Activated CD4-positive, alpha-beta T cell treated with anti-CD3 and anti-CD28 coated beads, Interleukin-2, amount 10 ng/mL, durations not matched to agents 7 days and 5 days (primary cell): ENCODE measurements at regions not wholly inside any gene's neighbourhood (a gene's known extent, or its start where the extent isn't known, plus 50 kb on each side); places are given as distances from the start of the nearest gene placed in this dataset.
"Not testable (repeated sequence)": the region's sequence is repeated elsewhere in the genome, so short reads cannot be mapped to it uniquely, and the experiment has no call there.

Source experiments
- CTCF ChIA-PET: fragments of 350-600 bp; sonication (Branson Sonifier 250); formaldehyde crosslinking; loops from one replicate; lab custom pipeline; 2021; ENCODE audit warnings: antibody characterized with exemption; lab: Charles Lee
- POLR2A ChIA-PET: fragments of 350-600 bp; sonication (Branson Sonifier 250); formaldehyde crosslinking; loops from one replicate; lab custom pipeline; 2021; ENCODE audit warnings: antibody characterized with exemption; lab: Charles Lee
- DNase-seq: peaks from one replicate; pipeline ENCODE4 v3.0.0-alpha.2; 2020
- H3K27ac Mint-ChIP-seq: one replicate; pipeline ENCODE4 v1.8.0; 2021; ENCODE audit warnings: mild to moderate bottlenecking, moderate library complexity, mixed read lengths
- H3K27me3 Mint-ChIP-seq: one replicate; pipeline ENCODE4 v1.8.0; 2021; ENCODE audit warnings: mixed read lengths
- H3K36me3 Mint-ChIP-seq: one replicate; pipeline ENCODE4 v1.8.0; 2021; ENCODE audit warnings: low read depth, mixed read lengths
- H3K4me1 Mint-ChIP-seq: one replicate; pipeline ENCODE4 v1.8.0; 2021; ENCODE audit warnings: mixed read lengths
- H3K4me3 Mint-ChIP-seq: one replicate; pipeline ENCODE4 v1.8.0; 2021; ENCODE audit warnings: mild to moderate bottlenecking, moderate library complexity, mixed read lengths
- H3K9me3 Mint-ChIP-seq: one replicate; pipeline ENCODE4 v1.8.0; 2021; ENCODE audit warnings: mixed read lengths

DNA sequence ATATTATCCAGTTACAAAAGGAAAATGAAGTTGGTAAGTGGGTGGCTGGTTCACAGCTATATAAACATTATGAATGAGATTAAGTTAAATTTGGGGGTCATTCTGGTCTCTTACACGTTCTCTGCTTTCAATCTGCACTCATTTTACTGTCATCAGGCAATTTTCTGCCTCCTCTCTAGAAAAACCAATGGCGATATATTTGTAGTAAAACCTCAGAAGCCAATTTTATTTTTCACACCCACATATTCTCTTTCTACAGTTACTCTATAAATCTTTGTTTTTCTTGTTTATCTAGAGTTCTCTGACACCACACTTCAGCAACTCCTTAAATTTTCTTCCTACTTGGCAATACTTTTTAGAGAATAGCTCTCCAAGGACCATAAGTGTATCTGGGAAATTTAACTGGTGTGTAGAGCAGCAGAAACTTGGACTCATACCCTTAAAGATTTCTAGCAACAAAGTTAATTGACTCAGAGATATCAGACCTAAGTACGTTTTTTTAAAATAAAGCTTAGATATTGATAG lies 926.9 kb downstream of the TMTC2 start:
- ChIA-PET POLR2A (no interaction called here), CTCF (interaction anchor here (0.6 kb wide), 1 partner anchor 677 kb away, joined by 3 read pairs; no protein-coding TSS in a partner anchor)
- DNase-seq, result no peak

DNA sequence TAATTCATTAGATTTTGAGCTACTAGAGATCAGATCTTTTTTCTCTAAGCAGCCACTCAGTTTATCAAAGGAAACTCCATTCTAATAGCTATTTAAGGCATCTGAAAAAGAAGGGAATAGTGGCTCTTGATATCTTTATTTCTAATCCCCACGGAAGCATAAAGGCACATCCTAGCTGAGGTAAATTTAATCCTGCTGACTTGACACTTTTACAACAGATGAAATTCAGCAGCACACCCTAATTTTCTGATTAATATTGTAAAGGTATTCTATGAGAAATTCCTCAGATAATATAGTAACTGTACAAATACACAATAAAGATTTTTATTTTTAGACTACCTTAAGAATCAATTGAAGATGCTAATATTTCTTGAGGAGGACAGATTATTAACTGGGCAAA lies 916.4 kb downstream of the TMTC2 start:
- Mint-ChIP-seq H3K27ac (no peak overlapping the region), H3K4me1 (no peaks in the 10 kb centered on the region), H3K9me3 (peaks cover 39% of the 10 kb centered on the region), H3K4me3 (no peak overlapping the region), H3K36me3 (no peaks in the 10 kb centered on the region), H3K27me3 (no peaks in the 10 kb centered on the region)
- DNase-seq, result no peak
- CTCF ChIA-PET, result no interaction called here
- POLR2A ChIA-PET, result no interaction called here

More for the DNA sequence above, 926.9 kb downstream of the TMTC2 start:
- H3K36me3 Mint-ChIP-seq, result no peaks in the 10 kb centered on the region
- no peak overlapping the region for H3K27ac Mint-ChIP-seq
- H3K4me3 Mint-ChIP-seq, result no peak overlapping the region
- H3K27me3 Mint-ChIP-seq, result no peaks in the 10 kb centered on the region
- H3K9me3 Mint-ChIP-seq, result peaks cover 5% of the 10 kb centered on the region
- H3K4me1 Mint-ChIP-seq, result no peaks in the 10 kb centered on the region

GRCh38 chr12:83575326-83575725 lies 888.6 kb downstream of the TMTC2 start:
- Mint-ChIP-seq H3K27ac (no peak overlapping the region), H3K36me3 (no peaks in the 10 kb centered on the region), H3K27me3 (no peaks in the 10 kb centered on the region), H3K4me3 (no peak overlapping the region), H3K4me1 (no peaks in the 10 kb centered on the region), H3K9me3 (no peaks in the 10 kb centered on the region)
- CTCF ChIA-PET, result no interaction called here
- no peak for DNase-seq
- POLR2A ChIA-PET, result no interaction called here

GRCh38 chr12:83574142-83574541 lies 887.4 kb downstream of the TMTC2 start:
- H3K27me3 Mint-ChIP-seq, result no peaks in the 10 kb centered on the region
- POLR2A ChIA-PET, result no interaction called here
- CTCF ChIA-PET, result no interaction called here
- peaks cover 3% of the 10 kb centered on the region for H3K9me3 Mint-ChIP-seq
- H3K4me1 Mint-ChIP-seq, result no peaks in the 10 kb centered on the region
- no peak overlapping the region for H3K27ac Mint-ChIP-seq
- no peak overlapping the region for H3K4me3 Mint-ChIP-seq
- H3K36me3 Mint-ChIP-seq, result no peaks in the 10 kb centered on the region
- no peak for DNase-seq

GRCh38 chr12:83573671-83574070 lies 887.0 kb downstream of the TMTC2 start:
- Mint-ChIP-seq H3K27me3 (no peaks in the 10 kb centered on the region), H3K27ac (no peak overlapping the region), H3K36me3 (no peaks in the 10 kb centered on the region), H3K4me3 (no peak overlapping the region), H3K9me3 (peaks cover 7% of the 10 kb centered on the region), H3K4me1 (no peaks in the 10 kb centered on the region)
- DNase-seq, result no peak
- CTCF ChIA-PET, result no interaction called here
- POLR2A ChIA-PET, result no interaction called here

DNA sequence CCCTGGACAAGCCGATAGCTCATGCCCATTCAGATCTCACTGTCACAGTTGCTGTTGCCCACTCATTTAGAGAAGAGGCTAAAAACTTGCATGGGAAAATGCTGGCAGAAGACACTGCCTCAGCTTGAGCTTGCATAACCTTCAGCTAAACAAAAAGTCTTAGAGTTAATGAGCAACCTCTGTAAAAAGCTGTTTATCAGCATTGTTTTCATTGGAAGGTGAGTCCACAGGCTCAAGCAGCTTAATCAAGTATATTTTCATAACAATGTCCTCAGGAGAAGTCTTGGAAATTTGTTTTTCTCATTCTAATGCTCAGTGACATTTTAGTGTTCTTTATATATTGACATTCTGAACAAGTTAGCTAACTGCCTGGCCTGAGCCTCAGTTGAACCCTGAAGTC lies 872.9 kb downstream of the TMTC2 start:
- DNase-seq, result no peak
- CTCF ChIA-PET, result no interaction called here
- H3K9me3 Mint-ChIP-seq, result peaks cover 6% of the 10 kb centered on the region
- H3K27me3 Mint-ChIP-seq, result no peaks in the 10 kb centered on the region
- H3K4me1 Mint-ChIP-seq, result no peaks in the 10 kb centered on the region
- H3K4me3 Mint-ChIP-seq, result no peak overlapping the region
- POLR2A ChIA-PET, result no interaction called here
- no peak overlapping the region for H3K27ac Mint-ChIP-seq
- no peaks in the 10 kb centered on the region for H3K36me3 Mint-ChIP-seq

- H3K9me3 Mint-ChIP-seq, H3K4me3 Mint-ChIP-seq, H3K27me3 Mint-ChIP-seq, H3K27ac Mint-ChIP-seq, DNase-seq, H3K4me1 Mint-ChIP-seq, H3K36me3 Mint-ChIP-seq, POLR2A ChIA-PET: not testable (repeated sequence)
- CTCF ChIA-PET, result interaction anchor here (0.6 kb wide), 1 partner anchor 466 kb away, joined by 4 read pairs; no protein-coding TSS in a partner anchor
Observed at GRCh38 chr12:83556040-83556439, 869.3 kb downstream of the TMTC2 start.

- DNase-seq, result no peak
- ChIA-PET CTCF (no interaction called here), POLR2A (no interaction called here)
- Mint-ChIP-seq H3K4me3 (no peak overlapping the region), H3K27me3 (no peaks in the 10 kb centered on the region), H3K36me3 (no peaks in the 10 kb centered on the region), H3K27ac (no peak overlapping the region), H3K9me3 (peaks cover 2% of the 10 kb centered on the region), H3K4me1 (no peaks in the 10 kb centered on the region)
Observed at GRCh38 chr12:83541446-83541845, 854.7 kb downstream of the TMTC2 start.

GRCh38 chr12:83538361-83538965 lies 851.8 kb downstream of the TMTC2 start:
- Mint-ChIP-seq H3K4me3 (no peak overlapping the region), H3K4me1 (no peaks in the 10 kb centered on the region), H3K36me3 (no peaks in the 10 kb centered on the region), H3K9me3 (no peaks in the 10 kb centered on the region), H3K27me3 (no peaks in the 10 kb centered on the region), H3K27ac (no peak overlapping the region)
- ChIA-PET CTCF (no interaction called here), POLR2A (no interaction called here)
- no peak for DNase-seq

- H3K4me1 Mint-ChIP-seq, result no peaks in the 10 kb centered on the region
- no peak for DNase-seq
- CTCF ChIA-PET, result no interaction called here
Observed at GRCh38 chr12:83537428-83538053, 850.8 kb downstream of the TMTC2 start.

GRCh38 chr12:83536496-83536895 lies 849.8 kb downstream of the TMTC2 start:
- no peaks in the 10 kb centered on the region for H3K4me1 Mint-ChIP-seq
- no peak overlapping the region for H3K4me3 Mint-ChIP-seq
- H3K27ac Mint-ChIP-seq, result no peak overlapping the region
- no peak for DNase-seq
- ChIA-PET CTCF (no interaction called here), POLR2A (no interaction called here)
- H3K27me3 Mint-ChIP-seq, result no peaks in the 10 kb centered on the region
- H3K9me3 Mint-ChIP-seq, result no peaks in the 10 kb centered on the region
- H3K36me3 Mint-ChIP-seq, result no peaks in the 10 kb centered on the region

More at GRCh38 chr12:83537428-83538053, 850.8 kb downstream of the TMTC2 start:
- no peaks in the 10 kb centered on the region for H3K27me3 Mint-ChIP-seq
- H3K27ac Mint-ChIP-seq, result no peak overlapping the region
- H3K4me3 Mint-ChIP-seq, result no peak overlapping the region
- no peaks in the 10 kb centered on the region for H3K9me3 Mint-ChIP-seq
- POLR2A ChIA-PET, result no interaction called here
- H3K36me3 Mint-ChIP-seq, result no peaks in the 10 kb centered on the region

GRCh38 chr12:83528571-83528970 lies 841.9 kb downstream of the TMTC2 start:
- POLR2A ChIA-PET, result no interaction called here
- no peak for DNase-seq
- Mint-ChIP-seq H3K27me3 (no peaks in the 10 kb centered on the region), H3K27ac (no peak overlapping the region), H3K9me3 (peaks cover 2% of the 10 kb centered on the region), H3K4me1 (no peaks in the 10 kb centered on the region), H3K36me3 (no peaks in the 10 kb centered on the region), H3K4me3 (no peak overlapping the region)
- CTCF ChIA-PET, result no interaction called here

DNA sequence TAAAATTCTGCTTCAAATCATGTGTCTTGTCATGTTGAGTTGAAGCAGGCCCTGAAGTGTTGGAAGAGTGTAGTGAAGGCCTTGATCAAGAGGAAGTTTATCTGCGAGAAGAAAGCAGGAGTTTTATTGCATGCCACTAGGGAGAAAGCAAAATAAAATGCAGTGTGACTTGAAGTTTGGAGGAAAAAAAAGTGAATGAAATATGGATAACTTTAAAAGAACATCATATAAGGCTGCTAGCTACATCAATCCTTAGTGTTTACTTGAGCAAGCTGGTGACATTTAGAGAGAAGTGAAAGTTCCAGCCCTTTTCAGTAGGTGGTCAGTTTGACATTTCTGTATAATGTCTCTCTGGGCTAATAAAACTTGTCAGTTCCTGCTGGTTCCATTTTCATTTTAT lies 841.1 kb downstream of the TMTC2 start:
- no peaks in the 10 kb centered on the region for H3K4me1 Mint-ChIP-seq
- H3K9me3 Mint-ChIP-seq, result peaks cover 2% of the 10 kb centered on the region
- no peak overlapping the region for H3K27ac Mint-ChIP-seq
- no peaks in the 10 kb centered on the region for H3K36me3 Mint-ChIP-seq
- H3K4me3 Mint-ChIP-seq, result no peak overlapping the region
- ChIA-PET POLR2A (no interaction called here), CTCF (no interaction called here)
- no peak for DNase-seq
- no peaks in the 10 kb centered on the region for H3K27me3 Mint-ChIP-seq
